WTC11 (cell line): ENCODE measurements at regions not wholly inside any gene's neighbourhood (a gene's known extent, or its start where the extent isn't known, plus 50 kb on each side); places are given as distances from the start of the nearest gene placed in this dataset.

ENCODE experiments used
- ESRRA ChIP-seq: sonication (generic); formaldehyde crosslinking; IDR thresholded peaks from 2 replicates; pipeline ENCODE4 v1.8.1; 2022; ENCODE audit warnings: mild to moderate bottlenecking, missing genetic modification reagents, borderline replicate concordance
- FOXP1 ChIP-seq: sonication (generic); formaldehyde crosslinking; IDR thresholded peaks from 2 replicates; pipeline ENCODE4 v1.8.0; 2022; ENCODE audit warnings: missing genetic modification reagents, mild to moderate bottlenecking, moderate library complexity, borderline replicate concordance
- GABPB1 ChIP-seq: sonication (generic); formaldehyde crosslinking; IDR thresholded peaks from 2 replicates; pipeline ENCODE4 v1.8.1; 2023; ENCODE audit warnings: mild to moderate bottlenecking, missing genetic modification reagents
- GTF2I ChIP-seq: fragments of 250-450 bp; sonication (Bioruptor Pico); conservative IDR thresholded peaks from 2 replicates; pipeline ENCODE4 v1.4.0; 2021; ENCODE audit warnings: mild to moderate bottlenecking
- KAT7 ChIP-seq: sonication (generic); formaldehyde crosslinking; IDR thresholded peaks from 2 replicates; pipeline ENCODE4 v1.8.1; 2023; ENCODE audit warnings: missing genetic modification reagents, mild to moderate bottlenecking, borderline replicate concordance
- SMAD3 ChIP-seq: sonication (generic); formaldehyde crosslinking; IDR thresholded peaks from 2 replicates; pipeline ENCODE4 v1.8.0; 2022; ENCODE audit warnings: missing genetic modification reagents, mild to moderate bottlenecking, borderline replicate concordance
- TEAD1 ChIP-seq: sonication (generic); formaldehyde crosslinking; IDR thresholded peaks from 2 replicates; pipeline ENCODE4 v1.8.0; 2022; ENCODE audit warnings: mild to moderate bottlenecking, missing genetic modification reagents
- TP53 ChIP-seq: sonication (generic); formaldehyde crosslinking; IDR thresholded peaks from 2 replicates; pipeline ENCODE4 v1.8.1; 2023; ENCODE audit warnings: mild to moderate bottlenecking, missing genetic modification reagents
- TF ChIP-seq, protein P1 (sequence below): sonication (generic); formaldehyde crosslinking; IDR thresholded peaks from 2 replicates; pipeline ENCODE4 v1.8.0; 2023; ENCODE audit warnings: missing genetic modification reagents
- TF ChIP-seq, protein P2 (sequence below): sonication (generic); formaldehyde crosslinking; IDR thresholded peaks from 2 replicates; pipeline ENCODE4 v1.8.0; 2022; ENCODE audit warnings: missing genetic modification reagents
- TF ChIP-seq, protein P3 (sequence below): sonication (generic); formaldehyde crosslinking; conservative IDR thresholded peaks from 2 replicates; pipeline ENCODE4 v1.8.1; 2023; ENCODE audit warnings: mild to moderate bottlenecking, low read depth, missing genetic modification reagents, moderate library complexity
- TF ChIP-seq, protein P4 (sequence below): sonication (generic); formaldehyde crosslinking; IDR thresholded peaks from 2 replicates; pipeline ENCODE4 v1.8.0; 2023; ENCODE audit warnings: missing genetic modification reagents, mild to moderate bottlenecking, borderline replicate concordance
- TF ChIP-seq, protein P5 (sequence below): fragments of 250-450 bp; sonication (Bioruptor Pico); IDR thresholded peaks from 2 replicates; pipeline ENCODE4 v1.9.0; 2021; ENCODE audit warnings: mild to moderate bottlenecking, borderline replicate concordance

DNA sequence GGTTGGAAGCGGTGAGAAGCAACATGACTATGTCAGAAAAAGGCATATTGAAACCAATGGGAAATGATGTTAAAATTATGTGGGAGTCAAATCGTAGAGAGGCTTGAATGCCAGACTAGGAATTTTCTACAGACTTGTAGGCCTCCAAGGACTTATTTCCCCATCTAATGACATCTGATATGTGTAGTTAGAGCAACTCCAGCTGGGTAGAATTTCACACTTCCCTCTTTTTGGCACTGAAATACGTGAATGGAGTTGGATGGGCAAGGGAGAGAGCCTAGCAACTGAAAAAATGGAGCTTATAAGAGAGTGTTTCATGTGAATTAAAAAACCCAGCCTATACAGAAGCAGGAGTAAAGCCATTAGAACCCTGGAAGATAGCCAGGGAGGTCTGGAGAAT lies 304.2 kb downstream of the INSC start (continued):
- TF ChIP-seq, protein P1, sequence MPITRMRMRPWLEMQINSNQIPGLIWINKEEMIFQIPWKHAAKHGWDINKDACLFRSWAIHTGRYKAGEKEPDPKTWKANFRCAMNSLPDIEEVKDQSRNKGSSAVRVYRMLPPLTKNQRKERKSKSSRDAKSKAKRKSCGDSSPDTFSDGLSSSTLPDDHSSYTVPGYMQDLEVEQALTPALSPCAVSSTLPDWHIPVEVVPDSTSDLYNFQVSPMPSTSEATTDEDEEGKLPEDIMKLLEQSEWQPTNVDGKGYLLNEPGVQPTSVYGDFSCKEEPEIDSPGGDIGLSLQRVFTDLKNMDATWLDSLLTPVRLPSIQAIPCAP (CRISPR knock-in tag) = no peak
- TF ChIP-seq TEAD1 (CRISPR knock-in tag) = no peak
- no peak for TF ChIP-seq TP53 (CRISPR knock-in tag)
- no peak for TF ChIP-seq GABPB1 (CRISPR knock-in tag)
- no peak for TF ChIP-seq ESRRA (CRISPR knock-in tag)
- TF ChIP-seq, protein P2, sequence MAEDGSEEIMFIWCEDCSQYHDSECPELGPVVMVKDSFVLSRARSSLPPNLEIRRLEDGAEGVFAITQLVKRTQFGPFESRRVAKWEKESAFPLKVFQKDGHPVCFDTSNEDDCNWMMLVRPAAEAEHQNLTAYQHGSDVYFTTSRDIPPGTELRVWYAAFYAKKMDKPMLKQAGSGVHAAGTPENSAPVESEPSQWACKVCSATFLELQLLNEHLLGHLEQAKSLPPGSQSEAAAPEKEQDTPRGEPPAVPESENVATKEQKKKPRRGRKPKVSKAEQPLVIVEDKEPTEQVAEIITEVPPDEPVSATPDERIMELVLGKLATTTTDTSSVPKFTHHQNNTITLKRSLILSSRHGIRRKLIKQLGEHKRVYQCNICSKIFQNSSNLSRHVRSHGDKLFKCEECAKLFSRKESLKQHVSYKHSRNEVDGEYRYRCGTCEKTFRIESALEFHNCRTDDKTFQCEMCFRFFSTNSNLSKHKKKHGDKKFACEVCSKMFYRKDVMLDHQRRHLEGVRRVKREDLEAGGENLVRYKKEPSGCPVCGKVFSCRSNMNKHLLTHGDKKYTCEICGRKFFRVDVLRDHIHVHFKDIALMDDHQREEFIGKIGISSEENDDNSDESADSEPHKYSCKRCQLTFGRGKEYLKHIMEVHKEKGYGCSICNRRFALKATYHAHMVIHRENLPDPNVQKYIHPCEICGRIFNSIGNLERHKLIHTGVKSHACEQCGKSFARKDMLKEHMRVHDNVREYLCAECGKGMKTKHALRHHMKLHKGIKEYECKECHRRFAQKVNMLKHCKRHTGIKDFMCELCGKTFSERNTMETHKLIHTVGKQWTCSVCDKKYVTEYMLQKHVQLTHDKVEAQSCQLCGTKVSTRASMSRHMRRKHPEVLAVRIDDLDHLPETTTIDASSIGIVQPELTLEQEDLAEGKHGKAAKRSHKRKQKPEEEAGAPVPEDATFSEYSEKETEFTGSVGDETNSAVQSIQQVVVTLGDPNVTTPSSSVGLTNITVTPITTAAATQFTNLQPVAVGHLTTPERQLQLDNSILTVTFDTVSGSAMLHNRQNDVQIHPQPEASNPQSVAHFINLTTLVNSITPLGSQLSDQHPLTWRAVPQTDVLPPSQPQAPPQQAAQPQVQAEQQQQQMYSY = no peak
- no peak for TF ChIP-seq KAT7 (CRISPR knock-in tag)
- no peak for TF ChIP-seq GTF2I (CRISPR knock-in tag)
- no peak for TF ChIP-seq SMAD3 (CRISPR knock-in tag)
- TF ChIP-seq, protein P3, sequence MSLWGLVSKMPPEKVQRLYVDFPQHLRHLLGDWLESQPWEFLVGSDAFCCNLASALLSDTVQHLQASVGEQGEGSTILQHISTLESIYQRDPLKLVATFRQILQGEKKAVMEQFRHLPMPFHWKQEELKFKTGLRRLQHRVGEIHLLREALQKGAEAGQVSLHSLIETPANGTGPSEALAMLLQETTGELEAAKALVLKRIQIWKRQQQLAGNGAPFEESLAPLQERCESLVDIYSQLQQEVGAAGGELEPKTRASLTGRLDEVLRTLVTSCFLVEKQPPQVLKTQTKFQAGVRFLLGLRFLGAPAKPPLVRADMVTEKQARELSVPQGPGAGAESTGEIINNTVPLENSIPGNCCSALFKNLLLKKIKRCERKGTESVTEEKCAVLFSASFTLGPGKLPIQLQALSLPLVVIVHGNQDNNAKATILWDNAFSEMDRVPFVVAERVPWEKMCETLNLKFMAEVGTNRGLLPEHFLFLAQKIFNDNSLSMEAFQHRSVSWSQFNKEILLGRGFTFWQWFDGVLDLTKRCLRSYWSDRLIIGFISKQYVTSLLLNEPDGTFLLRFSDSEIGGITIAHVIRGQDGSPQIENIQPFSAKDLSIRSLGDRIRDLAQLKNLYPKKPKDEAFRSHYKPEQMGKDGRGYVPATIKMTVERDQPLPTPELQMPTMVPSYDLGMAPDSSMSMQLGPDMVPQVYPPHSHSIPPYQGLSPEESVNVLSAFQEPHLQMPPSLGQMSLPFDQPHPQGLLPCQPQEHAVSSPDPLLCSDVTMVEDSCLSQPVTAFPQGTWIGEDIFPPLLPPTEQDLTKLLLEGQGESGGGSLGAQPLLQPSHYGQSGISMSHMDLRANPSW = no peak
- TF ChIP-seq, protein P4, sequence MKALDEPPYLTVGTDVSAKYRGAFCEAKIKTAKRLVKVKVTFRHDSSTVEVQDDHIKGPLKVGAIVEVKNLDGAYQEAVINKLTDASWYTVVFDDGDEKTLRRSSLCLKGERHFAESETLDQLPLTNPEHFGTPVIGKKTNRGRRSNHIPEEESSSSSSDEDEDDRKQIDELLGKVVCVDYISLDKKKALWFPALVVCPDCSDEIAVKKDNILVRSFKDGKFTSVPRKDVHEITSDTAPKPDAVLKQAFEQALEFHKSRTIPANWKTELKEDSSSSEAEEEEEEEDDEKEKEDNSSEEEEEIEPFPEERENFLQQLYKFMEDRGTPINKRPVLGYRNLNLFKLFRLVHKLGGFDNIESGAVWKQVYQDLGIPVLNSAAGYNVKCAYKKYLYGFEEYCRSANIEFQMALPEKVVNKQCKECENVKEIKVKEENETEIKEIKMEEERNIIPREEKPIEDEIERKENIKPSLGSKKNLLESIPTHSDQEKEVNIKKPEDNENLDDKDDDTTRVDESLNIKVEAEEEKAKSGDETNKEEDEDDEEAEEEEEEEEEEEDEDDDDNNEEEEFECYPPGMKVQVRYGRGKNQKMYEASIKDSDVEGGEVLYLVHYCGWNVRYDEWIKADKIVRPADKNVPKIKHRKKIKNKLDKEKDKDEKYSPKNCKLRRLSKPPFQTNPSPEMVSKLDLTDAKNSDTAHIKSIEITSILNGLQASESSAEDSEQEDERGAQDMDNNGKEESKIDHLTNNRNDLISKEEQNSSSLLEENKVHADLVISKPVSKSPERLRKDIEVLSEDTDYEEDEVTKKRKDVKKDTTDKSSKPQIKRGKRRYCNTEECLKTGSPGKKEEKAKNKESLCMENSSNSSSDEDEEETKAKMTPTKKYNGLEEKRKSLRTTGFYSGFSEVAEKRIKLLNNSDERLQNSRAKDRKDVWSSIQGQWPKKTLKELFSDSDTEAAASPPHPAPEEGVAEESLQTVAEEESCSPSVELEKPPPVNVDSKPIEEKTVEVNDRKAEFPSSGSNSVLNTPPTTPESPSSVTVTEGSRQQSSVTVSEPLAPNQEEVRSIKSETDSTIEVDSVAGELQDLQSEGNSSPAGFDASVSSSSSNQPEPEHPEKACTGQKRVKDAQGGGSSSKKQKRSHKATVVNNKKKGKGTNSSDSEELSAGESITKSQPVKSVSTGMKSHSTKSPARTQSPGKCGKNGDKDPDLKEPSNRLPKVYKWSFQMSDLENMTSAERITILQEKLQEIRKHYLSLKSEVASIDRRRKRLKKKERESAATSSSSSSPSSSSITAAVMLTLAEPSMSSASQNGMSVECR (CRISPR knock-in tag) = no peak
- no peak for TF ChIP-seq FOXP1 (CRISPR knock-in tag)
- TF ChIP-seq, protein P5, sequence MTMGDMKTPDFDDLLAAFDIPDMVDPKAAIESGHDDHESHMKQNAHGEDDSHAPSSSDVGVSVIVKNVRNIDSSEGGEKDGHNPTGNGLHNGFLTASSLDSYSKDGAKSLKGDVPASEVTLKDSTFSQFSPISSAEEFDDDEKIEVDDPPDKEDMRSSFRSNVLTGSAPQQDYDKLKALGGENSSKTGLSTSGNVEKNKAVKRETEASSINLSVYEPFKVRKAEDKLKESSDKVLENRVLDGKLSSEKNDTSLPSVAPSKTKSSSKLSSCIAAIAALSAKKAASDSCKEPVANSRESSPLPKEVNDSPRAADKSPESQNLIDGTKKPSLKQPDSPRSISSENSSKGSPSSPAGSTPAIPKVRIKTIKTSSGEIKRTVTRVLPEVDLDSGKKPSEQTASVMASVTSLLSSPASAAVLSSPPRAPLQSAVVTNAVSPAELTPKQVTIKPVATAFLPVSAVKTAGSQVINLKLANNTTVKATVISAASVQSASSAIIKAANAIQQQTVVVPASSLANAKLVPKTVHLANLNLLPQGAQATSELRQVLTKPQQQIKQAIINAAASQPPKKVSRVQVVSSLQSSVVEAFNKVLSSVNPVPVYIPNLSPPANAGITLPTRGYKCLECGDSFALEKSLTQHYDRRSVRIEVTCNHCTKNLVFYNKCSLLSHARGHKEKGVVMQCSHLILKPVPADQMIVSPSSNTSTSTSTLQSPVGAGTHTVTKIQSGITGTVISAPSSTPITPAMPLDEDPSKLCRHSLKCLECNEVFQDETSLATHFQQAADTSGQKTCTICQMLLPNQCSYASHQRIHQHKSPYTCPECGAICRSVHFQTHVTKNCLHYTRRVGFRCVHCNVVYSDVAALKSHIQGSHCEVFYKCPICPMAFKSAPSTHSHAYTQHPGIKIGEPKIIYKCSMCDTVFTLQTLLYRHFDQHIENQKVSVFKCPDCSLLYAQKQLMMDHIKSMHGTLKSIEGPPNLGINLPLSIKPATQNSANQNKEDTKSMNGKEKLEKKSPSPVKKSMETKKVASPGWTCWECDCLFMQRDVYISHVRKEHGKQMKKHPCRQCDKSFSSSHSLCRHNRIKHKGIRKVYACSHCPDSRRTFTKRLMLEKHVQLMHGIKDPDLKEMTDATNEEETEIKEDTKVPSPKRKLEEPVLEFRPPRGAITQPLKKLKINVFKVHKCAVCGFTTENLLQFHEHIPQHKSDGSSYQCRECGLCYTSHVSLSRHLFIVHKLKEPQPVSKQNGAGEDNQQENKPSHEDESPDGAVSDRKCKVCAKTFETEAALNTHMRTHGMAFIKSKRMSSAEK (CRISPR knock-in tag) = no peak
